AG10803 (cell line): ENCODE measurements at regions not wholly inside any gene's neighbourhood (a gene's known extent, or its start where the extent isn't known, plus 50 kb on each side); places are given as distances from the start of the nearest gene placed in this dataset.

ENCODE experiments used
- DNase-seq: peaks from one replicate; pipeline ENCODE4 v3.0.0; 2010; ENCODE audit warnings: low read depth
- H3K4me3 ChIP-seq: 2 replicates; pipeline ENCODE4 v1.5.1; 2011; ENCODE audit warnings: mild to moderate bottlenecking, low read length, control low read depth
- CTCF ChIP-seq: conservative IDR thresholded peaks from 2 replicates; pipeline ENCODE4 v1.5.1; 2011; ENCODE audit warnings: mild to moderate bottlenecking, low read length, control low read depth, inconsistent platforms

- TF ChIP-seq CTCF: no peak
- DNase-seq: no peak
- no peak overlapping the region for H3K4me3 ChIP-seq
These were observed 1201.2 kb downstream of the TBC1D22A start for GRCh38 chr22:47963660-47964059.

- no peak for DNase-seq
- no peak overlapping the region for H3K4me3 ChIP-seq
- TF ChIP-seq CTCF: no peak
These were observed 1195.2 kb downstream of the TBC1D22A start for GRCh38 chr22:47957649-47958048.

GRCh38 chr22:47954107-47954506, 1191.7 kb downstream of the TBC1D22A start:
- H3K4me3 ChIP-seq: no peak overlapping the region
- no peak for DNase-seq
- TF ChIP-seq CTCF: no peak

- TF ChIP-seq CTCF: no peak
- no peak for DNase-seq
- H3K4me3 ChIP-seq: no peak overlapping the region
These were observed 1182.5 kb downstream of the TBC1D22A start for GRCh38 chr22:47944941-47945340.

- no peak for TF ChIP-seq CTCF
- DNase-seq: no peak
- no peak overlapping the region for H3K4me3 ChIP-seq
These were observed 1181.6 kb downstream of the TBC1D22A start for GRCh38 chr22:47943729-47944700.

GRCh38 chr22:47940211-47940610, 1177.8 kb downstream of the TBC1D22A start:
- TF ChIP-seq CTCF: no peak
- no peak for DNase-seq
- H3K4me3 ChIP-seq: no peak overlapping the region

GRCh38 chr22:47933891-47934290, 1171.4 kb downstream of the TBC1D22A start:
- no peak for TF ChIP-seq CTCF
- no peak for DNase-seq
- H3K4me3 ChIP-seq: no peak overlapping the region
